Peyer's patch (tissue), 4 donors: ENCODE measurements at regions not wholly inside any gene's neighbourhood (a gene's known extent, or its start where the extent isn't known, plus 50 kb on each side); places are given as distances from the start of the nearest gene placed in this dataset.

Source experiments
- DNase-seq, 3 donors: peaks; one replicate each; pipeline ENCODE4 v3.0.0-alpha.2; 2017 to 2019
- H3K27ac ChIP-seq, 4 donors: fragments of 200-600 bp; sonication (generic); one replicate each; pipeline ENCODE4 v1.5.1; 2016 to 2019
- H3K27me3 ChIP-seq, 2 donors: fragments of 200-600 bp; sonication (generic); one replicate each; pipeline ENCODE4 v1.5.1; 2019
- H3K36me3 ChIP-seq, 3 donors: fragments of 200-600 bp; sonication (generic); one replicate each; pipeline ENCODE4 v1.5.1; 2016 to 2019
- H3K4me1 ChIP-seq, 4 donors: fragments of 200-600 bp; sonication (generic); one replicate each; pipeline ENCODE4 v1.5.1; 2016 to 2019
- H3K4me3 ChIP-seq, 4 donors: fragments of 200-600 bp; sonication (generic); 1 replicate in 3 of 4; 2 replicates in 1 of 4; pipeline ENCODE4 v1.5.1; 2016 to 2019; ENCODE audit warnings: mild to moderate bottlenecking in 1 of 4
- H3K9me3 ChIP-seq, 4 donors: fragments of 200-600 bp; sonication (generic); one replicate each; pipeline ENCODE4 v1.5.1; 2016 to 2019; ENCODE audit warnings: mild to moderate bottlenecking in 1 of 4
- POLR2A ChIP-seq, 2 donors: fragments of 450-650 bp; IDR thresholded peaks; one replicate each; pipeline ENCODE4 v1.5.1; 2017; ENCODE audit warnings: antibody characterized with exemption in 2 of 2, mild to moderate bottlenecking in 2 of 2, moderate library complexity in 2 of 2
- TF ChIP-seq, protein P1 (sequence below), 6 experiments: fragments of 450-650 bp in 4 of 6; fragments of 200-600 bp in 2 of 6; sonication (generic) in 1 of 6; IDR thresholded peaks; one replicate each; pipeline ENCODE4 v1.5.1; 2017 to 2019; ENCODE audit warnings: antibody characterized with exemption in 6 of 6, mild to moderate bottlenecking in 3 of 6, moderate library complexity in 1 of 6

DNA sequence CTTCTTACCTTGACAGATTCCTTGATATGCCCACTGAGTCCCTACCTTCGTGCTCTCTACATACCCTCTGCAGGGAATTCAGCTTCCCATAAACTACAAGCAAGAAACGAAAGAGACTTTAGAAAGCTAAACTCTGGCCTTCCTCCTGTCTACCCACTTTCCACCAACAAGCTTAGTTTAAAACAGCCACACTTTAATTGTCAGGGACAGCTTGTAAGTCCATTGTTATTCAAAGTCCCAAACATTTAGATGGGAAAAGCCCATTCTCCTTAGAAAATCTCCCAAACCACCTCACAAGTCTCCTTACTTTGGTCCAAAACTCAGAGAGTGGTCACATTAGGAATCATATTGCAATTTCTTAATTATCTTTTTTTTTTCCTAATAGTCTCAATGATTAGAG lies 2695.8 kb downstream of the PCDH9 start:
- TF ChIP-seq POLR2A (IDR thresholded peaks at IDR 0.05), result no peak
- TF ChIP-seq, protein P1, sequence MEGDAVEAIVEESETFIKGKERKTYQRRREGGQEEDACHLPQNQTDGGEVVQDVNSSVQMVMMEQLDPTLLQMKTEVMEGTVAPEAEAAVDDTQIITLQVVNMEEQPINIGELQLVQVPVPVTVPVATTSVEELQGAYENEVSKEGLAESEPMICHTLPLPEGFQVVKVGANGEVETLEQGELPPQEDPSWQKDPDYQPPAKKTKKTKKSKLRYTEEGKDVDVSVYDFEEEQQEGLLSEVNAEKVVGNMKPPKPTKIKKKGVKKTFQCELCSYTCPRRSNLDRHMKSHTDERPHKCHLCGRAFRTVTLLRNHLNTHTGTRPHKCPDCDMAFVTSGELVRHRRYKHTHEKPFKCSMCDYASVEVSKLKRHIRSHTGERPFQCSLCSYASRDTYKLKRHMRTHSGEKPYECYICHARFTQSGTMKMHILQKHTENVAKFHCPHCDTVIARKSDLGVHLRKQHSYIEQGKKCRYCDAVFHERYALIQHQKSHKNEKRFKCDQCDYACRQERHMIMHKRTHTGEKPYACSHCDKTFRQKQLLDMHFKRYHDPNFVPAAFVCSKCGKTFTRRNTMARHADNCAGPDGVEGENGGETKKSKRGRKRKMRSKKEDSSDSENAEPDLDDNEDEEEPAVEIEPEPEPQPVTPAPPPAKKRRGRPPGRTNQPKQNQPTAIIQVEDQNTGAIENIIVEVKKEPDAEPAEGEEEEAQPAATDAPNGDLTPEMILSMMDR (IDR thresholded peaks at IDR 0.05), result no peak
- Histone ChIP-seq H3K27ac (no peak overlapping the region), H3K9me3 (no peaks in the 10 kb centered on the region), H3K4me3 (no peak overlapping the region), H3K27me3 (no peaks in the 10 kb centered on the region), H3K4me1 (no peaks in the 10 kb centered on the region), H3K36me3 (no peaks in the 10 kb centered on the region)
- no peak for DNase-seq

DNA sequence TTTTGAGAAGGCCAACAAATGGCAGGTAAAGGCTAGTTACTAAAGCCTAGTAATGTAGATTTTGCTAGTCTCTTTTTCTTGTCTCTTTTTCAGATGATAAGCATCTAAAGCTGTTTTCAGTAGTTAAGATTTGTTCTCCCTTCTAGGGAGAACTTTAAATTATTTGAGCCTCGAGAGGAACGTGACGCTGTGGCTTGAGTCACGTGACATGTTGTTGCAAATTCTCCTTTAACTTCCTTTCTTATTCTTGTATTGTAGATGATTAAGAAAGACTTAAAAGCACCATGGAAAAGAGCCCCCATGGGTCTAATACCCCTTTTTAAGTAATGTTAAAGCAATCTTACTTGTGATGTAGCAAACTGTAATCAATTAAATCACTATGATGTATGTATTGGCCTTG lies 2698.7 kb downstream of the PCDH9 start:
- no peaks in the 10 kb centered on the region for H3K4me1 ChIP-seq
- no peak for DNase-seq
- no peaks in the 10 kb centered on the region for H3K27me3 ChIP-seq
- TF ChIP-seq, protein P1 (IDR thresholded peaks at IDR 0.05), result no peak
- no peak for TF ChIP-seq POLR2A (IDR thresholded peaks at IDR 0.05)
- H3K36me3 ChIP-seq, result no peaks in the 10 kb centered on the region
- H3K27ac ChIP-seq, result no peak overlapping the region
- no peak overlapping the region for H3K4me3 ChIP-seq
- no peaks in the 10 kb centered on the region for H3K9me3 ChIP-seq

DNA sequence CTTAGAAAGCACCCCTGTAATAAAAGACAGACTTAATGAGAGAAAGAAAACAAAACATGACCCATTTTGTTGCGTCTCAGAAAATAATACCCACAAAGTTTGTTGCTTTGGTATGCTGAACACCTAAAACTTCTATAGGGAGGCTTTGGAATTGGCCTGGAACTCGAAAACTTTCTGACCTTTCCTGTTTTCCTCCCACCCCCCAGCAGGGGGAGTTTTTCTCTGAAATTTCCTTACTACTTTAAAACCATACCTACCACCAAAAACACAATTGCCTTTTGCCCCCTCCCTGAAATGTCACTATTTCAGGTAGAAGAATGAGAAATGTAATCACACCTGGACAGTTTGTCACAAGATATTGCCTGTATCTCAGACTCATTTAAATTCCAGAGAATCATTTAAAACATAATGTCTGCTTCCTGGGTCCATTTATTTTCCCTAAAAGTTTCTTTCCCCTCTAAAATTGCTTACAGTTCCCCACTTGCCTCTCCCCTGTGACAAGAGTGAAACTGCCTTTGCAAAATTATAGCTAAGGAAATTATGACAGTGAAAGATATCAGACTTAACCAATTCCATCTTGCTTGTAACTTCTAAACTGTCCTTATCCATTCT lies 2700.2 kb downstream of the PCDH9 start:
- Histone ChIP-seq H3K9me3 (no peaks in the 10 kb centered on the region), H3K27ac (no peak overlapping the region), H3K36me3 (no peaks in the 10 kb centered on the region), H3K27me3 (no peaks in the 10 kb centered on the region), H3K4me1 (no peaks in the 10 kb centered on the region), H3K4me3 (no peak overlapping the region)
- TF ChIP-seq POLR2A (IDR thresholded peaks at IDR 0.05), result no peak
- TF ChIP-seq, protein P1 (IDR thresholded peaks at IDR 0.05), result peak in 1 of 6 experiments; percentile 18
- no peak for DNase-seq

DNA sequence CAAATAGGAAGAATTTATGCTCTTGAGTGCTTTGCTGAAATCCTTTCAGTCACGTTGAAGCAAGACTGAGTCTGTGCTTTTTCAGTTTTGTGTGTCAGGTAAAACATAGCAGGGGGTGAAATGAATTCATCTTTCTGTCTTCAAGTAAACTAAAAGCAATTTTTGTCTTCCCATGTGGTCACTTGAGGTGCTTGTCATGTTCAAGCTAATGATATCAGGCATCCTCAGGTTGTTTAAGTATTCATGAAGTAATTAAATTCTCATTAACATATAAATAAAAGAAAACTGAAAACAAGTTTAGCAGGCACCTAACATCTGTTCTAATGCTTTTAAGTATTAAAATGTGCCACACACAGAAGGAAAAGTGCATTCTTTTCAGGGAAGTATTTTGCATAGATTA lies 2701.3 kb downstream of the PCDH9 start:
- no peak for DNase-seq
- TF ChIP-seq, protein P1 (IDR thresholded peaks at IDR 0.05), result no peak
- no peak for TF ChIP-seq POLR2A (IDR thresholded peaks at IDR 0.05)
- no peak overlapping the region for H3K27ac ChIP-seq
- H3K4me1 ChIP-seq, result no peaks in the 10 kb centered on the region
- H3K27me3 ChIP-seq, result no peaks in the 10 kb centered on the region
- no peak overlapping the region for H3K4me3 ChIP-seq
- H3K9me3 ChIP-seq, result no peaks in the 10 kb centered on the region
- H3K36me3 ChIP-seq, result no peaks in the 10 kb centered on the region

DNA sequence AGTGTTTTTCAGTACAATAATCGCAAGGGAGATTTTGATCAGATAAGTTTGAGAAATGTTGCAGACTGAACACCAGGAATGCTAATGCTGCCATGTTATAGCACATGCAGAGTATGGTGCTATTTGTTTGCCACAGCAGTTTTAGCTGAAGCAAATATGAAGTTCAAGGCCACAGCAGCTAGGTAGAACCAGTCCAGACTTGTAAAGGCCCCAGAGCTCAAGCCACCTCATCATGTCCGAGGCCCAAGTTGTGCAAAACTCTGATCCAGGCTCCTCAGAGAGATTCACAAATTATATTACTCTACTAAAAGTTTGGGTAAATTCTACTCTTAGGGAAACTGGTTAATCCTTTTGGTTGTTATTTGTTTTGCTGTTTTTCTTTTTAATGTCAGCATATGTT lies 2702.6 kb downstream of the PCDH9 start:
- H3K9me3 ChIP-seq, result no peaks in the 10 kb centered on the region
- DNase-seq, result no peak
- H3K36me3 ChIP-seq, result no peaks in the 10 kb centered on the region
- no peaks in the 10 kb centered on the region for H3K27me3 ChIP-seq
- H3K4me3 ChIP-seq, result no peak overlapping the region
- H3K27ac ChIP-seq, result no peak overlapping the region
- H3K4me1 ChIP-seq, result no peaks in the 10 kb centered on the region
- TF ChIP-seq POLR2A (IDR thresholded peaks at IDR 0.05), result no peak
- TF ChIP-seq, protein P1 (IDR thresholded peaks at IDR 0.05), result no peak

DNA sequence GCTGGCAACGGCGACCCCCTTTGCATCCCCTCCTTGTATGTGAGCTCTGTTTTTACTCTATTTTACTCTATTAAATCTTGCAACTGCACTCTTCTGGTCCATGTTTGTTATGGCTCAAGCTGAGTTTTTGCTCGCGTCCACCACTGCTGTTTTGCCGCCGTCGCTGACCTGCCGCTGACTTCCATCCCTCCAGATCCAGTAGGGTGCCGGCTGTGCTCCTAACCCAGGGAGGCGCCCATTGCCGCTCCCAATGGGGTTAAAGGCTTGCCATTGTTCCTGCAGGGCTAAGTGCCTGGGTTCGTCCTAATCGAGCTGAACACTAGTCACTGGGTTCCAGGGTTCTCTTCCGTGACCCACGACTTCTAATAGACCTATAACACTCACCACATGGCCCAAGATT lies 2704.4 kb downstream of the PCDH9 start:
- H3K27ac ChIP-seq, result no peak overlapping the region
- no peak for DNase-seq

More for the DNA sequence above, 2704.4 kb downstream of the PCDH9 start:
- H3K27me3 ChIP-seq, result no peaks in the 10 kb centered on the region
- H3K36me3 ChIP-seq, result no peaks in the 10 kb centered on the region
- no peak overlapping the region for H3K4me3 ChIP-seq
- H3K9me3 ChIP-seq, result no peaks in the 10 kb centered on the region
- no peak for TF ChIP-seq POLR2A (IDR thresholded peaks at IDR 0.05)
- TF ChIP-seq, protein P1 (IDR thresholded peaks at IDR 0.05), result no peak
- no peaks in the 10 kb centered on the region for H3K4me1 ChIP-seq
